HEK293 (cell line): ENCODE measurements at regions not wholly inside any gene's neighbourhood (a gene's known extent, or its start where the extent isn't known, plus 50 kb on each side); places are given as distances from the start of the nearest gene placed in this dataset.

ENCODE experiments used
- ATF2 ChIP-seq: fragments of 450-650 bp; formaldehyde crosslinking; IDR thresholded peaks from 2 replicates; pipeline ENCODE4 v1.5.1; 2016; ENCODE audit warnings: missing biosample characterization, missing genetic modification characterization, low read depth
- CTCF ChIP-seq: fragments of 450-650 bp; formaldehyde crosslinking; IDR thresholded peaks from 2 replicates; pipeline ENCODE4 v1.5.1; 2016; ENCODE audit warnings: missing biosample characterization, missing genetic modification characterization
- OVOL3 ChIP-seq: fragments of 450-650 bp; formaldehyde crosslinking; IDR thresholded peaks from 2 replicates; pipeline ENCODE4 v1.5.1; 2016; ENCODE audit warnings: missing biosample characterization, missing genetic modification characterization
- REPIN1 ChIP-seq: fragments of 450-650 bp; formaldehyde crosslinking; IDR thresholded peaks from 2 replicates; pipeline ENCODE4 v1.5.1; 2017; ENCODE audit warnings: missing biosample characterization, missing genetic modification characterization, low read depth
- REST ChIP-seq: fragments of 450-650 bp; formaldehyde crosslinking; IDR thresholded peaks from 2 replicates; pipeline ENCODE4 v1.5.1; 2016; ENCODE audit warnings: missing biosample characterization, missing genetic modification characterization
- SALL2 ChIP-seq: fragments of 450-650 bp; formaldehyde crosslinking; IDR thresholded peaks from 2 replicates; pipeline ENCODE4 v1.5.0; 2017; ENCODE audit warnings: missing biosample characterization, mild to moderate bottlenecking, missing genetic modification characterization, borderline replicate concordance
- YY1 ChIP-seq: fragments of 450-650 bp; formaldehyde crosslinking; IDR thresholded peaks from 2 replicates; pipeline ENCODE4 v1.5.1; 2018; ENCODE audit warnings: missing biosample characterization, missing genetic modification characterization
- ZBTB44 ChIP-seq: fragments of 450-650 bp; IDR thresholded peaks from 2 replicates; pipeline ENCODE4 v1.5.1; 2018; ENCODE audit warnings: missing biosample characterization, mild to moderate bottlenecking, missing genetic modification characterization
- ZNF398 ChIP-seq: fragments of 450-650 bp; formaldehyde crosslinking; IDR thresholded peaks from 2 replicates; pipeline ENCODE4 v1.5.1; 2017; ENCODE audit warnings: missing biosample characterization, missing genetic modification characterization
- ZNF423 ChIP-seq: fragments of 450-650 bp; formaldehyde crosslinking; IDR thresholded peaks from 2 replicates; pipeline ENCODE4 v1.5.1; 2016; ENCODE audit warnings: missing biosample characterization, missing genetic modification characterization
- ZNF510 ChIP-seq: fragments of 450-650 bp; formaldehyde crosslinking; IDR thresholded peaks from 2 replicates; pipeline ENCODE4 v1.5.1; 2018; ENCODE audit warnings: mild to moderate bottlenecking, missing genetic modification characterization, missing biosample characterization; ENCODE audit not compliant: insufficient replicate concordance
- ZNF544 ChIP-seq: fragments of 450-650 bp; formaldehyde crosslinking; IDR thresholded peaks from 2 replicates; pipeline ENCODE4 v1.5.0; 2017; ENCODE audit warnings: missing biosample characterization, missing genetic modification characterization
- ZNF558 ChIP-seq: fragments of 450-650 bp; formaldehyde crosslinking; IDR thresholded peaks from 2 replicates; pipeline ENCODE4 v1.5.1; 2016; ENCODE audit warnings: missing biosample characterization, missing genetic modification characterization

- no peak for TF ChIP-seq ATF2 (tag by site-specific recombination)
- no peak for TF ChIP-seq OVOL3 (tag by site-specific recombination)
- no peak for TF ChIP-seq ZBTB44 (tag by site-specific recombination)
- TF ChIP-seq SALL2 (tag by site-specific recombination): no peak
- no peak for TF ChIP-seq REST (tag by site-specific recombination)
- TF ChIP-seq CTCF (tag by site-specific recombination): no peak
- no peak for TF ChIP-seq ZNF398 (tag by site-specific recombination)
- TF ChIP-seq ZNF510 (tag by site-specific recombination): no peak
- no peak for TF ChIP-seq YY1 (tag by site-specific recombination)
- TF ChIP-seq REPIN1: no peak
- no peak for TF ChIP-seq ZNF544
- no peak for TF ChIP-seq ZNF558 (tag by site-specific recombination)
- TF ChIP-seq ZNF423 (tag by site-specific recombination): no peak
These were observed 265.2 kb downstream of the MAT2B start for GRCh38 chr5:163770625-163771024.
